K562 (cell line): ENCODE measurements at regions not wholly inside any gene's neighbourhood (a gene's known extent, or its start where the extent isn't known, plus 50 kb on each side); places are given as distances from the start of the nearest gene placed in this dataset.

Source experiments
- ATAC-seq: fragments of 200-7000 bp; cut with Tn5 transposase; 3 replicates; pipeline ENCODE4 v1.9.1; 2020; ENCODE audit warnings: moderate library complexity
- BruUV-seq: library from RNA; stranded (reverse); fragments of 400-500 nt; replicated peaks from 2 replicates; lab custom pipeline; 2021; lab: Mats Ljungman, UMichigan
- CTCF ChIA-PET: fragments of 300-600 bp; formaldehyde crosslinking; extraction: SDS; loops from one replicate; lab custom pipeline; 2021; ENCODE audit warnings: low intra/inter-chr PET ratio; lab: Yijun Ruan, JAX
- POLR2A ChIA-PET: fragments of 300-600, 350-650 bp; sonication (Branson Sonifier 250); formaldehyde crosslinking; extraction: SDS; loops from one replicate; lab custom pipeline; 2021; ENCODE audit warnings: antibody characterized with exemption, inconsistent platforms; lab: Yijun Ruan, JAX
- DNase-seq, 4 experiments: peaks; one replicate each; pipeline versions ENCODE4 v3.0.0 to v3.0.0-alpha.2; 2011 to 2018; ENCODE audit warnings: low spot score in 3 of 4, mixed read lengths in 3 of 4; ENCODE audit errors: extremely low read depth in 1 of 4
- FAIRE-seq: peaks from 2 replicates; lab custom pipeline; 2011; peaks lifted over from hg19 to GRCh38; lab: Jason Lieb, UNC
- H2AFZ ChIP-seq: 2 replicates; pipeline ENCODE4 v1.6.0; 2011; ENCODE audit warnings: low read depth, low read length, control low read depth, inconsistent platforms
- H3K27ac ChIP-seq: fragments of 200-600 bp; 3 replicates; pipeline ENCODE4 v1.8.0; 2011; ENCODE audit warnings: low read depth, mild to moderate bottlenecking, control low read depth, inconsistent platforms, low read length, moderate library complexity, mixed read lengths; ENCODE audit errors: extremely low read depth
- H3K27me3 ChIP-seq, 2 experiments: fragments of 300-600 bp in 1 of 2; 2 replicates in 1 of 2; 3 replicates in 1 of 2; pipeline versions ENCODE4 v1.6.0 to v1.8.0; 2011; ENCODE audit warnings: inconsistent platforms in 2 of 2, low read length in 2 of 2, mild to moderate bottlenecking in 1 of 2, mixed read lengths in 1 of 2, moderate library complexity in 1 of 2; ENCODE audit not compliant: control insufficient read depth in 2 of 2, insufficient read depth in 2 of 2
- H3K36me3 ChIP-seq: fragments of 300-600 bp; 3 replicates; pipeline ENCODE4 v1.8.0; 2011; ENCODE audit warnings: mild to moderate bottlenecking, low read length, inconsistent platforms; ENCODE audit not compliant: control insufficient read depth, insufficient read depth
- H3K4me1 ChIP-seq, 2 experiments: fragments of 200-600 bp in 1 of 2; replicated peaks in 1 of 2; 2 replicates in 1 of 2; 3 replicates in 1 of 2; pipeline versions ENCODE4 v1.5.1 to v1.8.0; 2011; ENCODE audit warnings: inconsistent platforms in 2 of 2, low read length in 2 of 2, mild to moderate bottlenecking in 1 of 2, mixed read lengths in 1 of 2, moderate library complexity in 1 of 2; ENCODE audit not compliant: control insufficient read depth in 2 of 2, insufficient read depth in 2 of 2
- H3K4me2 ChIP-seq: 2 replicates; pipeline ENCODE4 v1.6.1; 2011; ENCODE audit warnings: low read length, control low read depth, inconsistent platforms, mixed read lengths; ENCODE audit not compliant: insufficient read depth
- H3K4me3 ChIP-seq: fragments of 200-600 bp; sonication (generic), shearing (Covaris generic); 2 replicates; pipeline ENCODE4 v1.5.1; 2016; ENCODE audit warnings: control low read depth, inconsistent platforms
- H3K79me2 ChIP-seq: fragments of 200-600 bp; 3 replicates; pipeline ENCODE4 v1.8.0; 2011; ENCODE audit warnings: low read length, inconsistent platforms; ENCODE audit not compliant: control insufficient read depth, insufficient read depth
- H3K9ac ChIP-seq, 2 experiments: 2 replicates each; pipeline versions ENCODE4 v1.6.0 to v1.6.1; 2011; ENCODE audit warnings: low read depth in 2 of 2, low read length in 2 of 2, control low read depth in 1 of 2, inconsistent platforms in 1 of 2, mild to moderate bottlenecking in 1 of 2, mixed read lengths in 1 of 2; ENCODE audit not compliant: insufficient read depth in 1 of 2
- H3K9me1 ChIP-seq: one replicate; pipeline ENCODE4 v1.6.0; 2011; ENCODE audit warnings: inconsistent platforms, mild to moderate bottlenecking, low read length, moderate library complexity; ENCODE audit not compliant: control insufficient read depth, insufficient read depth
- H3K9me3 ChIP-seq: replicated peaks from 2 replicates; pipeline ENCODE4 v1.5.1; 2011; ENCODE audit warnings: low read depth, low read length, inconsistent platforms; ENCODE audit not compliant: control insufficient read depth, insufficient read depth
- H4K20me1 ChIP-seq: replicated peaks from 2 replicates; pipeline ENCODE4 v1.6.1; 2011; ENCODE audit warnings: low read length, inconsistent platforms, mixed read lengths; ENCODE audit not compliant: control insufficient read depth, insufficient read depth
- HDAC2 ChIP-seq: fragments of 450-650 bp; IDR thresholded peaks from 2 replicates; pipeline ENCODE4 v1.6.1; 2016; ENCODE audit warnings: mild to moderate bottlenecking
- JUN ChIP-seq, 2 experiments: sonication (generic) in 1 of 2; formaldehyde crosslinking in 1 of 2; IDR thresholded peaks; 2 replicates each; pipeline versions ENCODE4 v1.6.1 to v1.8.0; 2012 to 2022; ENCODE audit warnings: borderline replicate concordance in 2 of 2, mild to moderate bottlenecking in 2 of 2, improper control_type of control experiment in 1 of 2, low read depth in 1 of 2, low read length in 1 of 2, missing genetic modification reagents in 1 of 2
- MCM2 ChIP-seq: fragments of 450-650 bp; IDR thresholded peaks from 2 replicates; pipeline ENCODE4 v1.6.1; 2017; ENCODE audit warnings: low read depth, mild to moderate bottlenecking
- MYC ChIP-seq, 2 experiments: fragments of 250-450 bp in 1 of 2; sonication (Bioruptor Pico) in 1 of 2; IDR thresholded peaks; 2 replicates each; pipeline versions ENCODE4 v1.5.1 to v1.6.1; 2012 to 2021; ENCODE audit warnings: low read depth in 2 of 2, borderline replicate concordance in 1 of 2, improper control_type of control experiment in 1 of 2, low read length in 1 of 2, mild to moderate bottlenecking in 1 of 2, moderate library complexity in 1 of 2
- ZKSCAN8 ChIP-seq: fragments of 200-800 bp; sonication (Bioruptor generic); IDR thresholded peaks from 2 replicates; pipeline ENCODE4 v1.6.1; 2016; ENCODE audit warnings: missing genetic modification characterization, missing compliant biosample characterization
- ZNF146 ChIP-seq: IDR thresholded peaks from one replicate; pipeline ENCODE4 v1.6.1; 2018; ENCODE audit warnings: missing compliant biosample characterization; ENCODE audit not compliant: unreplicated experiment
- ZNF584 ChIP-seq: fragments of 200-800 bp; sonication (Bioruptor generic); IDR thresholded peaks from 2 replicates; pipeline ENCODE4 v1.6.1; 2016; ENCODE audit warnings: low read depth, mild to moderate bottlenecking, missing genetic modification characterization, missing compliant biosample characterization
- in situ Hi-C: fragments of 300-500 bp; cut with MboI; formaldehyde crosslinking; loops from 4 replicates; pipeline ENCODE4 v1.15.0; 2018; ENCODE audit warnings: inconsistent platforms, mixed read lengths
- intact Hi-C: fragments of 100-400 bp; cut with micrococcal nuclease; formaldehyde crosslinking; loops from 2 replicates; pipeline ENCODE4 v1.14.2; 2022
- TF ChIP-seq, protein P1 (sequence below): fragments of 450-650 bp; conservative IDR thresholded peaks from 2 replicates; pipeline ENCODE4 v1.6.1; 2016; ENCODE audit warnings: missing genetic modification characterization, low read depth, mild to moderate bottlenecking, missing compliant biosample characterization, moderate library complexity
- TF ChIP-seq, protein P2 (sequence below): sonication (generic); formaldehyde crosslinking; IDR thresholded peaks from 2 replicates; pipeline ENCODE4 v1.9.0; 2022; ENCODE audit warnings: mild to moderate bottlenecking, missing genetic modification reagents
- TF ChIP-seq, protein P3 (sequence below): fragments of 250-450 bp; sonication (Bioruptor Pico); IDR thresholded peaks from 2 replicates; pipeline ENCODE4 v1.4.0; 2020; ENCODE audit warnings: mild to moderate bottlenecking, moderate library complexity
- TF ChIP-seq, protein P4 (sequence below): fragments of 200-400 bp; formaldehyde crosslinking; IDR thresholded peaks from 2 replicates; pipeline ENCODE4 v1.6.1; 2017; ENCODE audit warnings: mild to moderate bottlenecking, low read depth, low read length, moderate library complexity

DNA sequence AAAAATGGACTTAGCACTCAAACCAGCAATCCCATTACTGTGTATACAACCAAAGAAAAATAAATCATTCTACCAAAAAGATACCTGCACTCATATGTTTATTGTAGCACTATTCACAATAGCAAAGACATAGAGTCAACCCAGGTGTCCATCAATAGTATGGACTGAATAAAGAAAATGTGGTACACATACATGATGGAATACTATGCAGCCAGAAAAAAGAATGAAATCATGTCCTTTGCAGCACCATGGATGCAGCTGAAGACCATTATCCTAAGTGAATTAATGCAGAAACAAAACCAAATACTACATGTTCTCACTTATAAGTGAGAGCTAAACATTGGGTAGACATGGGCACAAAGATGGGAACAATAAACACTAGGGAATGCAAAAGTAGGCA lies 236.8 kb upstream of the POU5F2 start:
- Histone ChIP-seq H3K36me3 (no peaks in the 10 kb centered on the region), H2AFZ (no peak overlapping the region), H4K20me1 (no peaks in the 10 kb centered on the region), H3K4me3 (no peak overlapping the region), H3K9me3 (no peaks in the 10 kb centered on the region), H3K4me1 (no peaks in the 10 kb centered on the region), H3K79me2 (no peaks in the 10 kb centered on the region)
- in situ Hi-C loops, result no loop called here
- no TSS peak for BruUV-seq
- no peak for DNase-seq
- ATAC-seq, result no peak
- TF ChIP-seq ZNF146 (CRISPR knock-in tag) (peak; percentile 23), ZNF584 (no peak)
- TF ChIP-seq, protein P1, sequence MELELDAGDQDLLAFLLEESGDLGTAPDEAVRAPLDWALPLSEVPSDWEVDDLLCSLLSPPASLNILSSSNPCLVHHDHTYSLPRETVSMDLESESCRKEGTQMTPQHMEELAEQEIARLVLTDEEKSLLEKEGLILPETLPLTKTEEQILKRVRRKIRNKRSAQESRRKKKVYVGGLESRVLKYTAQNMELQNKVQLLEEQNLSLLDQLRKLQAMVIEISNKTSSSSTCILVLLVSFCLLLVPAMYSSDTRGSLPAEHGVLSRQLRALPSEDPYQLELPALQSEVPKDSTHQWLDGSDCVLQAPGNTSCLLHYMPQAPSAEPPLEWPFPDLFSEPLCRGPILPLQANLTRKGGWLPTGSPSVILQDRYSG (tag), result no peak
- TF ChIP-seq, all 486 proteins: peak for 1
- POLR2A ChIA-PET, result no interaction called here
- no peak overlapping the region for H3K9ac ChIP-seq
- FAIRE-seq, result no peak
- H3K27ac ChIP-seq, result no peak overlapping the region
- intact Hi-C loops, result no loop called here
- H3K27me3 ChIP-seq, result no peaks in the 10 kb centered on the region
- H3K9me1 ChIP-seq, result no peaks in the 10 kb centered on the region
- H3K4me2 ChIP-seq, result no peak overlapping the region
- CTCF ChIA-PET, result no interaction called here

DNA sequence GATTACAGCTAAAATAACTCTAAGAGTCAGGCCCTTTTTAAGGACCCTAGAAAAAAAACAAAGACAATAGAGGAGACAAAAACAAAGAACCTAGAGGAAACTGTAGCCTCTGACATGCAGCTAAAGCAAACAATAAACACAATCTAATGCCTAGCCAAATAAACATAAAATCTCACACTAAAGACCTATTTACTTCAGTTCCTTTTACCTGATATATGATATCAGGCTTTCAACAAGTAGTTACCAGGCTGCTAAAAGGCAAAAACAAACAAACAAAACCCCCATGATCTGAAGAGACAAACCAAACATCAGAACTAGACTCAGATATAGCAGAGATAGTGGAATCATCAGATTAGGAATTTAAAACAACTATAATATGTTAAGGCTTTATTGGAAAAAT lies 226.5 kb upstream of the POU5F2 start:
- Histone ChIP-seq H3K9me3 (no peaks in the 10 kb centered on the region), H3K79me2 (no peaks in the 10 kb centered on the region), H3K27me3 (no peaks in the 10 kb centered on the region), H3K27ac (no peak overlapping the region), H3K36me3 (no peaks in the 10 kb centered on the region), H2AFZ (no peak overlapping the region), H3K9me1 (no peaks in the 10 kb centered on the region), H3K4me3 (no peak overlapping the region), H4K20me1 (no peaks in the 10 kb centered on the region), H3K4me1 (no peaks in the 10 kb centered on the region), H3K9ac (no peak overlapping the region), H3K4me2 (no peak overlapping the region)
- FAIRE-seq (no peak), DNase-seq (no peak), ATAC-seq (no peak)
- POLR2A ChIA-PET, result no interaction called here
- CTCF ChIA-PET, result no interaction called here
- intact Hi-C loops, result no loop called here
- BruUV-seq, result no TSS peak
- in situ Hi-C loops, result no loop called here
- TF ChIP-seq, protein P2, sequence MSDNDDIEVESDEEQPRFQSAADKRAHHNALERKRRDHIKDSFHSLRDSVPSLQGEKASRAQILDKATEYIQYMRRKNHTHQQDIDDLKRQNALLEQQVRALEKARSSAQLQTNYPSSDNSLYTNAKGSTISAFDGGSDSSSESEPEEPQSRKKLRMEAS (CRISPR knock-in tag), result no peak
- TF ChIP-seq JUN (IDR thresholded peaks at IDR 0.05; ENCODE audit: borderline replicate concordance, low read depth, low read length) (no peak), JUN (CRISPR knock-in tag; IDR thresholded peaks at IDR 0.05; ENCODE audit: borderline replicate concordance) (no peak), MCM2 (no peak), HDAC2 (no peak), ZKSCAN8 (no peak), MYC (IDR thresholded peaks at IDR 0.05; ENCODE audit: low read depth, low read length) (no peak), MYC (CRISPR knock-in tag; IDR thresholded peaks at IDR 0.05; ENCODE audit: borderline replicate concordance, low read depth) (no peak)
- TF ChIP-seq, protein P3, sequence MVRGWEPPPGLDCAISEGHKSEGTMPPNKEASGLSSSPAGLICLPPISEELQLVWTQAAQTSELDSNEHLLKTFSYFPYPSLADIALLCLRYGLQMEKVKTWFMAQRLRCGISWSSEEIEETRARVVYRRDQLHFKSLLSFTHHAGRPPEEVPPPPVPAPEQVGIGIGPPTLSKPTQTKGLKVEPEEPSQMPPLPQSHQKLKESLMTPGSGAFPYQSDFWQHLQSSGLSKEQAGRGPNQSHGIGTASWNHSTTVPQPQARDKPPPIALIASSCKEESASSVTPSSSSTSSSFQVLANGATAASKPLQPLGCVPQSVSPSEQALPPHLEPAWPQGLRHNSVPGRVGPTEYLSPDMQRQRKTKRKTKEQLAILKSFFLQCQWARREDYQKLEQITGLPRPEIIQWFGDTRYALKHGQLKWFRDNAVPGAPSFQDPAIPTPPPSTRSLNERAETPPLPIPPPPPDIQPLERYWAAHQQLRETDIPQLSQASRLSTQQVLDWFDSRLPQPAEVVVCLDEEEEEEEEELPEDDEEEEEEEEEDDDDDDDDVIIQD, result no peak
- TF ChIP-seq, protein P4, sequence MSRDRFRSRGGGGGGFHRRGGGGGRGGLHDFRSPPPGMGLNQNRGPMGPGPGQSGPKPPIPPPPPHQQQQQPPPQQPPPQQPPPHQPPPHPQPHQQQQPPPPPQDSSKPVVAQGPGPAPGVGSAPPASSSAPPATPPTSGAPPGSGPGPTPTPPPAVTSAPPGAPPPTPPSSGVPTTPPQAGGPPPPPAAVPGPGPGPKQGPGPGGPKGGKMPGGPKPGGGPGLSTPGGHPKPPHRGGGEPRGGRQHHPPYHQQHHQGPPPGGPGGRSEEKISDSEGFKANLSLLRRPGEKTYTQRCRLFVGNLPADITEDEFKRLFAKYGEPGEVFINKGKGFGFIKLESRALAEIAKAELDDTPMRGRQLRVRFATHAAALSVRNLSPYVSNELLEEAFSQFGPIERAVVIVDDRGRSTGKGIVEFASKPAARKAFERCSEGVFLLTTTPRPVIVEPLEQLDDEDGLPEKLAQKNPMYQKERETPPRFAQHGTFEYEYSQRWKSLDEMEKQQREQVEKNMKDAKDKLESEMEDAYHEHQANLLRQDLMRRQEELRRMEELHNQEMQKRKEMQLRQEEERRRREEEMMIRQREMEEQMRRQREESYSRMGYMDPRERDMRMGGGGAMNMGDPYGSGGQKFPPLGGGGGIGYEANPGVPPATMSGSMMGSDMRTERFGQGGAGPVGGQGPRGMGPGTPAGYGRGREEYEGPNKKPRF, result no peak
